ENCODE measurements at regions not wholly inside any gene's neighbourhood (a gene's known extent, or its start where the extent isn't known, plus 50 kb on each side); places are given as distances from the start of the nearest gene placed in this dataset.
"Not testable (repeated sequence)": the region's sequence is repeated elsewhere in the genome, so short reads cannot be mapped to it uniquely, and the experiment has no call there.

DNA sequence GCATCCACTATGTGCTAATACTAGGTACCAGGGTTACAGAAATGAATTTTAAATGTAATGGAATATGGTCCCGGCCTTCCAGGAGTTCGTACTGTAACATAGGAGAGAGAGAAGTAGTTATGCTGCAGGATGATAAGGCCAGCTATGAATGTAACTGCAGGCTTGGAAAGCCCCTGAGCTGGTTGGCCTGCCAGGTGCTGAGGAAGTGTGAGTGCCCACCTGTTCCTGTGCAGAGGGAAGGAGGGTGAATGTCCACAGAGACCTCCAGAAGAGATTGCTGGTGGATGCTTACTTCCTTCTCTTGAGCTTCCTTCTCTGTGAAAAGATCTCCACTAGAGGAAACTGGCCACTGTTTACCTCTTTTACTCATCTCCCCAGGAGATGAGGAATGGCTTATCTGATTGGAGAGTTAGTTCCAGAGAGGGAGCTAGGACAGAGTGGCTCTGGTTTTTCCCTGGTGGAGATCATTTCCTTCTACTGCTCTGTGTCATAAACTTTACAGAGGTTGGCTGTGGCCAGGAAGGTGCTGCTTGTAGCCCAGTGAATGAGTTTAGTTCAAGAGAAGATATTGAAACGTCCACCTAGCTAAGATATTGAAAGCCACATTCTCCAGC is 114.0 kb upstream of the LNX1 start:
- no peak overlapping the region for H3K4me3 ChIP-seq (ENCODE audit: low read depth, low read length)
- TF ChIP-seq, protein P1, sequence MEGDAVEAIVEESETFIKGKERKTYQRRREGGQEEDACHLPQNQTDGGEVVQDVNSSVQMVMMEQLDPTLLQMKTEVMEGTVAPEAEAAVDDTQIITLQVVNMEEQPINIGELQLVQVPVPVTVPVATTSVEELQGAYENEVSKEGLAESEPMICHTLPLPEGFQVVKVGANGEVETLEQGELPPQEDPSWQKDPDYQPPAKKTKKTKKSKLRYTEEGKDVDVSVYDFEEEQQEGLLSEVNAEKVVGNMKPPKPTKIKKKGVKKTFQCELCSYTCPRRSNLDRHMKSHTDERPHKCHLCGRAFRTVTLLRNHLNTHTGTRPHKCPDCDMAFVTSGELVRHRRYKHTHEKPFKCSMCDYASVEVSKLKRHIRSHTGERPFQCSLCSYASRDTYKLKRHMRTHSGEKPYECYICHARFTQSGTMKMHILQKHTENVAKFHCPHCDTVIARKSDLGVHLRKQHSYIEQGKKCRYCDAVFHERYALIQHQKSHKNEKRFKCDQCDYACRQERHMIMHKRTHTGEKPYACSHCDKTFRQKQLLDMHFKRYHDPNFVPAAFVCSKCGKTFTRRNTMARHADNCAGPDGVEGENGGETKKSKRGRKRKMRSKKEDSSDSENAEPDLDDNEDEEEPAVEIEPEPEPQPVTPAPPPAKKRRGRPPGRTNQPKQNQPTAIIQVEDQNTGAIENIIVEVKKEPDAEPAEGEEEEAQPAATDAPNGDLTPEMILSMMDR (IDR thresholded peaks at IDR 0.05; ENCODE audit: control insufficient read depth, extremely low read depth, insufficient read depth): no peak
- DNase-seq (ENCODE audit: low read depth): no peak

DNA sequence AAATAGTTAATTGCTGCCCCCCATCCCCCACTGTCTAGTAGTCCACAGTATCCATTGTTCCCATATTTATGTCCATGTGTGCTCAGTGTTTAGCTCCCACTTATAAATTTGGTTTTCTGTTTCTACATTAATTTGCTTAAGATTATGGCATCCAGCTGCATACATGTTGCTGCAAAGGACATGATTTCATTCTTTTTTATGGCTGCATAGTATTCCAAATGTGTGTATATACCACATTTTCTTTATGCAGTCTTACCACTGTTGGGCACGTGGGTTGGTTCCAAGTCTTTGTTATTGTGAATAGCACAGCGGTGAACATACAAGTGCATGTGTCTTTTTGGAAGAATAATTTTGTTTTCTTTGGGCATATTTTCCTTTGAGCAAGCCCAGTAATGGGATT is 113.0 kb upstream of the LNX1 start:
- H3K4me3 ChIP-seq (ENCODE audit: low read depth, low read length): no peak overlapping the region
- TF ChIP-seq, protein P1 (IDR thresholded peaks at IDR 0.05; ENCODE audit: control insufficient read depth, extremely low read depth, insufficient read depth): no peak
- no peak for DNase-seq (ENCODE audit: low read depth)

DNA sequence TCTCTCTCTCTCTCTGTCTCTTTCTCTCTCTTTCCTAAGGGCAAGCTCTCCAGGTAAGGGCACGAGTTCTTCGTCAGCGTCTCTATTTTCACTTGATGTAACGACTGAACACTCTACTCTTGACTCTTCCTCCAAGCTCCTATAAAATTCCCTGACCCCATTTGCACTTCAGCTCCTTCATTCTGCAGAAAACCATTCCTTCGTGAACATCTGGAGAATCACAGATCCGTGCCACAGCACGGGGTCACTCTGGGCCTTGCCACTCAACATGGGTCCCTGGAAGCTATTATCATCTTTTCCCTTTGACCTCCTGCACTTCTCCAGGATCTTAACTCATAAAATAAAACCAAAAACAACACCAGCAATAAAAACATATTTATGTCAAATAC is 112.0 kb upstream of the LNX1 start:
- no peak for DNase-seq (ENCODE audit: low read depth)
- TF ChIP-seq, protein P1 (IDR thresholded peaks at IDR 0.05; ENCODE audit: control insufficient read depth, extremely low read depth, insufficient read depth): no peak
- H3K4me3 ChIP-seq (ENCODE audit: low read depth, low read length): no peak overlapping the region

DNA sequence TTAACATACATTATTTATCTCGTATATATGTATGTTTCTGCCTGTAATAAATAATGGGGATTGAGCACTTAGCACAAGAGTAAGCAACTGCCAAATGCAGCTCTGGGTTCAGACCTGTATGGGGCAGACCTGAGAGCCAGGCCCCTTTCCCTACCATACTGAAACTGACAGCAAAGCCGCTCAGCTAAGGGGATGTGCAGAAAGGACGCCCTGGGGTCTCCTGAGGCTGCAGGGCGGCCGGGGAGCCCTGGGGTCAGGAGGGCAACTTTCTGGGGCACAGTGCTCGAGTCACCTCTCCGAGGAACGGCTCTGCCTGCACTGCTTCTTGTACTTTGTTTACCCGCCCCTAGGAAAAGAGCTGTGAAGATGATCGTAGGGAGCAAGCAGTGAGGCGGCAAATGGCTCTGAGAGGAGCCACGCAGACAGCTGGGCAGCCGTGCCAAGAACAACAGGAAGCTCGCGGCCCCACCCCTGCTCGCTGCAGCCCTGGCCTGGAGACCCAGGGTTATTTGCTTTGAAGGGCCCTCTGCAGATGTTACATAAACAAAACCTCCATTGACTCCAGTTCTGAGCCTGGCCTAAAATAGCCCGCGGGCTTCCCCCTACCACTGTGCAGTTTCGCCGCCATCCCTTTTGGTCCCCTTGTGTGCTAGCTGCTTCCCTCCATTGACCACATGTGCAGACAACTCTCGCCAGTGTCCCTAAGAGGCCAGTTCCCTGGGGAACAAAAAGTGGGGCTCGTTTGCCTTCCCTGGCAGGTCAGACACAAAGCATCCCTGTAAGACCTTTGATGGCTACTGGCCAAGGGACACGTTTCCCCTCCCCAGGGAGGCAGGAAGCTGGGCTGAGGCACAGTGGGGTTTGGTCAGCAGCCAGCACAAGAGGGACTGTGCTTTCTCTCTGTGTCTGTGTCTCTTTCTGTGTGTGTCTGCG is 111.3 kb upstream of the LNX1 start:
- DNase-seq (ENCODE audit: low read depth): peak; percentile 52
- peak overlapping the region; percentile 5; the same call in 1 of the 2 replicates for H3K4me3 ChIP-seq (ENCODE audit: low read depth, low read length)
- TF ChIP-seq, protein P1 (IDR thresholded peaks at IDR 0.05; ENCODE audit: control insufficient read depth, extremely low read depth, insufficient read depth): no peak

DNA sequence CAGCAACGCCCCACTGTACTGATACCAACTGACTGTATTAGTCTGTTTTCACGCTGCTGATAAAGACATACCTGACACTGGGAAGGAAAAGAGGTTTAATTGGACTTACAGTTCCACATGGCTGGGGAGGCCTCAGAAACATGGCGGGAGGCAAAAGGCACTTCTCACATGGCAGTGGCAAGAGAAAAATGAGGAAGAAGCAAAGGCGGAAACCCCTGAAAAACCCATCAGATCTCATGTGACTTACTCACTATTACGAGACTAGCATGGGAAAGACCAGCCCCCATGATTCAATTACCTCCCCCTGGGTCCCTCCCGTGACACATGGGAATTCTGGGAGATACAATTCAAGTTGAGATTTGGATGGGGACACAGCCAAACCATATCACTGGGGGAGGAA is 110.0 kb upstream of the LNX1 start:
- DNase-seq (ENCODE audit: low read depth); H3K4me3 ChIP-seq (ENCODE audit: low read depth, low read length): not testable (repeated sequence)

DNA sequence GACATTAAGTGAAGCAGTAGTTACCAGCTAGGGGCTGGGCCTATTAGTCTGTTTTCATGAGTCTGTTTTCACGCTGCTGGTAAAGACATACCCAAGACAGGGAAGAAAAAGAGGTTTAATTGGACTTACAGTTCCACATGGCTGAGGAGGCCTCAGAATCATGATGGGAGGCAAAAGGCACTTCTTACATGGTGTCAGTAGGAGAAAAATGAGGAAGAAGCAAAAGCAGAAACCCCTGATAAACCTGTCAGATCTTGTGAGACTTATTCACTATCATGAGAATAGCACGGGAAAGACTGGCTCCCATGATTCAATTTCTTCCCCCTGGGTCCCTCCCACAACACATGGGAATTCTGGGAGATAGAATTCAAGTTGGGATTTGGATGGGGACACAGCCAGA is 108.0 kb upstream of the LNX1 start:
- H3K4me3 ChIP-seq (ENCODE audit: low read depth, low read length); DNase-seq (ENCODE audit: low read depth): not testable (repeated sequence)

DNA sequence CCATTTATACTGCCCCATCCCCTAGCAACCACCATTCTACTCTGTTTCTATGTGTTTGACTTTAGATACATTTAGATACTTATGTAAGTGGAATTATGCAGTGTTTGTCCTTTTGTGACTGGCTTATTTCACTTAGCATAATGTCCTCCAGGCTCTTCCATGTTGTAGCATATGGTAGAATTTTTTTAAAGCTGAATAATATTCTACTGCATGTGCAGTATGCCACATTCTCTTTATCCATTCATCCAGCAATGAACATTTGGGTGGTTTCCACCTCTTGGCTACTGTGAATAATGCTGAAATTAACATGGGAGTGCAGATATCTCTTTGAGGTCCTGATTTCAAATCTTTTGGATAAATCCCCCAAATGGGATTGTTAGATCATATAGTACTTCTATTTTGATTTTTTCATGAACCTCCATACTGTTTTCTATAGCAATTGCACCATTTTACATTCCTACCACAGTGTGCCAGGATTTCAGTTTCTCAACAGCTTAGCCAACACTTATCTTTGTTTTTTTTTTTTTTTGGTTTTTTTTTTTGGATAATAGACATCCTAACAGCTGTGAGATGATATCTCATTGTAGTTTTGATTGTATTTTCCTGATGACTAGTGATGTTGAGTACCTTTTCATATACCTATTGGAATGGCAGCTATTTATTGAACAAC is 105.9 kb upstream of the LNX1 start:
- TF ChIP-seq, protein P1 (IDR thresholded peaks at IDR 0.05; ENCODE audit: control insufficient read depth, extremely low read depth, insufficient read depth): no peak
- H3K4me3 ChIP-seq (ENCODE audit: low read depth, low read length): no peak overlapping the region
- DNase-seq (ENCODE audit: low read depth): no peak
